GM12872 (cell line): ENCODE measurements at regions not wholly inside any gene's neighbourhood (a gene's known extent, or its start where the extent isn't known, plus 50 kb on each side); places are given as distances from the start of the nearest gene placed in this dataset.

ENCODE experiments used
- CTCF ChIP-seq: IDR thresholded peaks from 3 replicates; pipeline ENCODE4 v1.5.1; 2011; ENCODE audit warnings: low read depth, mild to moderate bottlenecking, low read length, moderate library complexity; ENCODE audit not compliant: insufficient read depth

GRCh38 chr15:87733541-87733941 lies 523.0 kb downstream of the NTRK3 start:
- no peak for TF ChIP-seq CTCF

GRCh38 chr15:87732976-87733375 lies 523.6 kb downstream of the NTRK3 start:
- TF ChIP-seq CTCF: no peak

- TF ChIP-seq CTCF: no peak
Measured at GRCh38 chr15:87731630-87732029, 524.9 kb downstream of the NTRK3 start.

GRCh38 chr15:87730706-87731105 lies 525.8 kb downstream of the NTRK3 start:
- TF ChIP-seq CTCF: no peak

- TF ChIP-seq CTCF: no peak
Measured at GRCh38 chr15:87728998-87729397, 527.5 kb downstream of the NTRK3 start.

DNA sequence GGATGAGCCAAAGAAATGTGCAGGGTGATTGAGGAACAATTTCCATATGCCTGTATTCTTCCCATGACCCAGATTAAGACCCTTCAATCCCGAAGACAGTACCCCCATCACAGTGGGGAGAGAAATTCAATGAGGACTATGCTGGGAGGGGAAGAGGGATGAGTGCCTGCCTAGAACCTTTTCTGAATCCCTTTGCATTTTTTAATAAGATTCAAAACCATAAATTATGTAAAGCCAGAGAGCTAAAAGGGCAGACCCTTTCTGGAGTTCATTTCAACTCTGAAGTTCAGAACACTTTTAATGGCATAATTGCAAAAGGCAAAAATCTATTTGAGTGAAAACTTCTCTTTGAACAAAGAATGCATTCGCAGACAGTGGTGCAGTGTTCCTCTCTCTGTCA lies 529.5 kb downstream of the NTRK3 start:
- no peak for TF ChIP-seq CTCF

DNA sequence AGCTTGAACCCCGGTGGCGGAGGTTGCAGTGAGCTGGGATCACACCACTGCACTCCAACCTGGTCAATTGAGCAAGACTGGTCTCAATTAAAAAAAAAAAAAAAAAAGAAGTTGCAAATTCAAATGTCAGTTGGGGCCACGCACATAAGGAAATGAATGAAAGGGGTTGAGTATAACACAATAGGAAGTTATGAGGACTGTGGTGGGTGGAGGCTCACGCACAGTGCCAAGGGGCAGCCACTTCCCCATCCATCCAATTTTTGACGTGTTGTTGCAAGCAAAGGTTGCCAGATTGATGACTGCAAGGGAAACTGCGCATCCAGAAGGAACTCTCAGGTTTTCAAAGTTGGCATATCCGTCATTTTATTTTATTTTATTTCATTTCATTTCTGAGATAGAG lies 532.2 kb downstream of the NTRK3 start:
- TF ChIP-seq CTCF: no peak
